SK-N-MC (cell line): ENCODE measurements at regions not wholly inside any gene's neighbourhood (a gene's known extent, or its start where the extent isn't known, plus 50 kb on each side); places are given as distances from the start of the nearest gene placed in this dataset.

ENCODE experiments used
- DNase-seq: peaks from one replicate; pipeline ENCODE4 v3.0.0-alpha.2; 2011; ENCODE audit warnings: low read depth, low spot score
- H3K27ac ChIP-seq: fragments of 200-600 bp; sonication (generic); 2 replicates; pipeline ENCODE4 v1.5.1; 2016; ENCODE audit warnings: mixed run types
- H3K36me3 ChIP-seq: fragments of 200-600 bp; sonication (generic); 2 replicates; pipeline ENCODE4 v1.6.1; 2017; ENCODE audit warnings: antibody characterized with exemption, low read length, mixed read lengths; ENCODE audit not compliant: insufficient read depth
- H3K4me3 ChIP-seq: fragments of 200-600 bp; sonication (generic); 2 replicates; pipeline ENCODE4 v1.5.1; 2016
- H3K9ac ChIP-seq: fragments of 200-600 bp; sonication (generic); 2 replicates; pipeline ENCODE4 v1.8.0; 2017; ENCODE audit warnings: mixed run types, mixed read lengths; ENCODE audit not compliant: insufficient read length
- H3K9me3 ChIP-seq: fragments of 200-600 bp; sonication (generic); 2 replicates; pipeline ENCODE4 v1.6.1; 2017; ENCODE audit warnings: low read depth, mild to moderate bottlenecking, antibody characterized with exemption, low read length, moderate library complexity, mixed read lengths
- EZH2 ChIP-seq: fragments of 200-600 bp; sonication (generic); IDR thresholded peaks from one replicate; pipeline ENCODE4 v1.6.1; 2017; ENCODE audit warnings: antibody characterized with exemption
- FOXP2 ChIP-seq: optimal IDR thresholded peaks from 2 replicates; pipeline ENCODE3; 2011; ENCODE audit warnings: mild to moderate bottlenecking, moderate library complexity; ENCODE audit not compliant: insufficient read depth; ENCODE audit errors: extremely low read length, control extremely low read depth
- POLR2AphosphoS5 ChIP-seq: IDR thresholded peaks from 2 replicates; pipeline ENCODE4 v1.6.1; 2012; ENCODE audit warnings: mild to moderate bottlenecking, low read depth, low read length, borderline replicate concordance

GRCh38 chr10:121088524-121088923 lies 237.4 kb downstream of the WDR11 start:
- H3K36me3 ChIP-seq = no peaks in the 10 kb centered on the region
- DNase-seq = no peak
- no peak overlapping the region for H3K27ac ChIP-seq
- no peak for TF ChIP-seq FOXP2
- TF ChIP-seq POLR2AphosphoS5 = no peak
- TF ChIP-seq EZH2 = no peak
- no peak overlapping the region for H3K9ac ChIP-seq
- no peak overlapping the region for H3K4me3 ChIP-seq
- no peaks in the 10 kb centered on the region for H3K9me3 ChIP-seq

GRCh38 chr10:121089434-121089833 lies 238.3 kb downstream of the WDR11 start:
- Histone ChIP-seq H3K36me3 (no peaks in the 10 kb centered on the region), H3K27ac (no peak overlapping the region), H3K4me3 (no peak overlapping the region), H3K9me3 (no peaks in the 10 kb centered on the region), H3K9ac (no peak overlapping the region)
- DNase-seq = no peak
- no peak for TF ChIP-seq FOXP2
- no peak for TF ChIP-seq POLR2AphosphoS5
- TF ChIP-seq EZH2 = no peak

GRCh38 chr10:121091961-121092719 lies 241.0 kb downstream of the WDR11 start:
- H3K4me3 ChIP-seq = no peak overlapping the region
- TF ChIP-seq EZH2 (no peak), FOXP2 (no peak), POLR2AphosphoS5 (no peak)
- no peak for DNase-seq
- H3K36me3 ChIP-seq = no peaks in the 10 kb centered on the region
- H3K9me3 ChIP-seq = no peaks in the 10 kb centered on the region
- H3K27ac ChIP-seq = no peak overlapping the region
- no peak overlapping the region for H3K9ac ChIP-seq

GRCh38 chr10:121092720-121093095 lies 241.5 kb downstream of the WDR11 start:
- Histone ChIP-seq H3K9me3 (no peaks in the 10 kb centered on the region), H3K4me3 (no peak overlapping the region), H3K27ac (no peak overlapping the region), H3K9ac (no peak overlapping the region), H3K36me3 (no peaks in the 10 kb centered on the region)
- DNase-seq = no peak
- no peak for TF ChIP-seq FOXP2
- no peak for TF ChIP-seq POLR2AphosphoS5
- TF ChIP-seq EZH2 = no peak

GRCh38 chr10:121096617-121097431 lies 245.7 kb downstream of the WDR11 start:
- H3K27ac ChIP-seq = no peak overlapping the region
- DNase-seq = no peak
- no peaks in the 10 kb centered on the region for H3K9me3 ChIP-seq
- no peak for TF ChIP-seq POLR2AphosphoS5
- no peak for TF ChIP-seq FOXP2
- TF ChIP-seq EZH2 = no peak
- no peak overlapping the region for H3K4me3 ChIP-seq
- no peaks in the 10 kb centered on the region for H3K36me3 ChIP-seq
- H3K9ac ChIP-seq = no peak overlapping the region

- Histone ChIP-seq H3K27ac (no peak overlapping the region), H3K36me3 (no peaks in the 10 kb centered on the region), H3K4me3 (no peak overlapping the region), H3K9me3 (no peaks in the 10 kb centered on the region), H3K9ac (no peak overlapping the region)
- DNase-seq = no peak
- TF ChIP-seq EZH2 = no peak
- no peak for TF ChIP-seq FOXP2
- TF ChIP-seq POLR2AphosphoS5 = no peak
Observed at GRCh38 chr10:121098211-121098610, 247.0 kb downstream of the WDR11 start.

GRCh38 chr10:121098751-121099150 lies 247.6 kb downstream of the WDR11 start:
- DNase-seq = no peak
- H3K9me3 ChIP-seq = no peaks in the 10 kb centered on the region
- no peaks in the 10 kb centered on the region for H3K36me3 ChIP-seq
- no peak overlapping the region for H3K9ac ChIP-seq
- TF ChIP-seq FOXP2 (no peak), EZH2 (no peak), POLR2AphosphoS5 (no peak)
- no peak overlapping the region for H3K4me3 ChIP-seq
- H3K27ac ChIP-seq = no peak overlapping the region

GRCh38 chr10:121099181-121099580 lies 248.0 kb downstream of the WDR11 start:
- no peak overlapping the region for H3K9ac ChIP-seq
- no peaks in the 10 kb centered on the region for H3K9me3 ChIP-seq
- no peaks in the 10 kb centered on the region for H3K36me3 ChIP-seq
- H3K27ac ChIP-seq = no peak overlapping the region
- TF ChIP-seq EZH2 (no peak), FOXP2 (no peak), POLR2AphosphoS5 (no peak)
- no peak for DNase-seq
- H3K4me3 ChIP-seq = no peak overlapping the region
